NCI-H1694 (cell line): ENCODE measurements at regions not wholly inside any gene's neighbourhood (a gene's known extent, or its start where the extent isn't known, plus 50 kb on each side); places are given as distances from the start of the nearest gene placed in this dataset.

ENCODE experiments used
- DNase-seq: peaks from one replicate; lab custom pipeline; 2025; lab: John Stamatoyannopoulos, UW

- DNase-seq: no peak
Observed at GRCh38 chrX:76228499-76228898, 55.6 kb downstream of the PBDC1 start.

GRCh38 chrX:76248901-76249300, 76.0 kb downstream of the PBDC1 start:
- DNase-seq: no peak

DNA sequence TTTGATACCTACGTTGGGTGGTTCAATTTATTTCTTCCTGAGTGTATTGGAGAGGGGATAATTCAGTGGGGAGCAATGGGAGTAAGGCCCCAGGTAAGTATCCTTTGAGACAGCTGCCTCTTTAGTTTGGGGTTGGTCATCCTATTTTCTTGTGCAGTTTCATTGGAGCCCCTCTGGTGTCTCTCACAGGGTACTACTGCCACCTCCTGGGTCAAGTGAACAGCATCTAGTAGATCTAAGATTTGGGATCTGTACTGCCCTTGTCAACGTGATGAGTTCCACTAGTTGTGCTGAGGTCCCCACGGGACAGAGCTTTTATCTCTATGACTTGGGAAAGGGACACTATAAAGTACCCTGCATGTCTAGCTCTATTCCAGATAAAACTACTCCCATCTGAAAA, 80.6 kb downstream of the PBDC1 start:
- DNase-seq: no peak

DNA sequence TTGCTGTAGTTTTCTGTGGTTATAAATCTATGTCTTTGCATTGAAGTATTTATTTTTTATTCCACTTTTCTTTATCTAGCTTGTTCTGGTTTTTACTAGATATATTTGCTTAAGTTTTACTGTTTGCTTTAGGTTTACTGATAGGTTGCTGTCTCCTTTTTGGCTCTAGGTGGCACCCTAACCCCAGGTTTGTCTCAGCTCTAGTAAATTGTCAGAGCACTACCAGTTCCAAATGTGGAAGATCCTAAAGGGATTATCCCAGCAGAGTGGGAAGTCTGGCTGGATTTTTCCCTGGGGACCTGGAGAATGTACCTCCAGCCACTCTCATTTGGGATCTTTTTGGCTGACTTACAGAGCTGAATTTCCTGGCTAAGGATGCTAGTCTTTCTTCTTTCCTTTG, 106.1 kb downstream of the PBDC1 start:
- peak; percentile 31 for DNase-seq
